HEK293T (cell line): ENCODE measurements at regions not wholly inside any gene's neighbourhood (a gene's known extent, or its start where the extent isn't known, plus 50 kb on each side); places are given as distances from the start of the nearest gene placed in this dataset.

Experiments used
- CTBP1 ChIP-seq: fragments of 450-650 bp; IDR thresholded peaks from 2 replicates; pipeline ENCODE4 v1.6.1; 2016; ENCODE audit warnings: borderline replicate concordance
- FOXA1 ChIP-seq: fragments of 450-650 bp; IDR thresholded peaks from 2 replicates; pipeline ENCODE4 v1.6.1; 2016; ENCODE audit warnings: mild to moderate bottlenecking
- FOXK2 ChIP-seq: fragments of 450-650 bp; IDR thresholded peaks from 2 replicates; pipeline ENCODE4 v1.6.1; 2016; ENCODE audit warnings: mild to moderate bottlenecking
- SP1 ChIP-seq: fragments of 450-650 bp; IDR thresholded peaks from 2 replicates; pipeline ENCODE4 v1.6.1; 2017
- TARDBP ChIP-seq: fragments of 450-650 bp; IDR thresholded peaks from 2 replicates; pipeline ENCODE4 v1.6.1; 2016
- ZNF384 ChIP-seq: fragments of 450-650 bp; IDR thresholded peaks from 2 replicates; pipeline ENCODE4 v1.6.1; 2016
- TF ChIP-seq, protein P1 (sequence below): fragments of 450-650 bp; IDR thresholded peaks from 2 replicates; pipeline ENCODE4 v1.6.1; 2016

DNA sequence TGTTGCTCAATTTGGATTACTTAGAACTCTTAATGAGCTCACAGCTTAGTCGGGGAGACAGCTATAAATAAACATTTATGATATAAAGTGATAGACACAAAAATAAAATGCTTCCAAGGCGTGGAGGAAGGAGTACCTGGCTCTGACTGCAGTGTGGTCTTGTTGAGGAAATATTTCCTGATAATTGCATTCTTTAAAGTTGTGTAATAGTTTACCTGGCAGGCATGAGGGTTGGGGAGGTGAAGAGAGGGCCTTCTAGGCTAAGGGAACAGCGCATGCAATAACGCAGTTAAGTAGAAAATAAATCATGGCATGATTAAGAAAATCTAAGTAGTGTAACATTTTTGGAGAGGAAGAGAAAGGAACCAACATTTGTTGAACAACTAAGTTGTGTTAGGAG, 260.5 kb upstream of the ATP2B1 start:
- no peak for TF ChIP-seq TARDBP
- TF ChIP-seq ZNF384: no peak
- TF ChIP-seq CTBP1: no peak
- no peak for TF ChIP-seq FOXA1
- TF ChIP-seq, protein P1, sequence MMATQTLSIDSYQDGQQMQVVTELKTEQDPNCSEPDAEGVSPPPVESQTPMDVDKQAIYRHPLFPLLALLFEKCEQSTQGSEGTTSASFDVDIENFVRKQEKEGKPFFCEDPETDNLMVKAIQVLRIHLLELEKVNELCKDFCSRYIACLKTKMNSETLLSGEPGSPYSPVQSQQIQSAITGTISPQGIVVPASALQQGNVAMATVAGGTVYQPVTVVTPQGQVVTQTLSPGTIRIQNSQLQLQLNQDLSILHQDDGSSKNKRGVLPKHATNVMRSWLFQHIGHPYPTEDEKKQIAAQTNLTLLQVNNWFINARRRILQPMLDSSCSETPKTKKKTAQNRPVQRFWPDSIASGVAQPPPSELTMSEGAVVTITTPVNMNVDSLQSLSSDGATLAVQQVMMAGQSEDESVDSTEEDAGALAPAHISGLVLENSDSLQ: no peak
- TF ChIP-seq SP1: no peak
- TF ChIP-seq FOXK2: no peak
